Natural killer cell treated with Interleukin-12 subunit alpha and Interleukin-12 subunit beta and Interleukin-15 and Interleukin-18, amount 100 ng/mL, for 72 hours (primary cell): ENCODE measurements at regions not wholly inside any gene's neighbourhood (a gene's known extent, or its start where the extent isn't known, plus 50 kb on each side); places are given as distances from the start of the nearest gene placed in this dataset.

Source experiments
- ATAC-seq, 2 donors: fragments of 150-1000 bp; cut with Tn5 transposase in 1 of 2; sonication (Bioruptor Pico), chemical (Tn5 transposase) in 1 of 2; 2 replicates each; pipeline ENCODE4 v1.10.0; 2021
- DNase-seq: peaks from one replicate; pipeline ENCODE4 v3.0.0; 2022; ENCODE audit warnings: low spot score
- H3K27ac Mint-ChIP-seq, 2 donors: 1 replicate in 1 of 2; 2 replicates in 1 of 2; pipeline ENCODE4 v1.8.0; 2022; ENCODE audit warnings: mixed read lengths in 2 of 2, mild to moderate bottlenecking in 1 of 2, moderate library complexity in 1 of 2
- H3K27me3 Mint-ChIP-seq, 2 donors: 1 replicate in 1 of 2; 2 replicates in 1 of 2; pipeline ENCODE4 v1.8.0; 2022; ENCODE audit warnings: mixed read lengths in 2 of 2
- H3K36me3 Mint-ChIP-seq: one replicate; pipeline ENCODE4 v1.8.0; 2022; ENCODE audit warnings: mixed read lengths
- H3K4me1 Mint-ChIP-seq, 2 donors: 1 replicate in 1 of 2; 2 replicates in 1 of 2; pipeline ENCODE4 v1.8.0; 2022; ENCODE audit warnings: low read depth in 2 of 2, mixed read lengths in 2 of 2, mild to moderate bottlenecking in 1 of 2
- H3K4me3 Mint-ChIP-seq: one replicate; pipeline ENCODE4 v1.8.0; 2022; ENCODE audit warnings: mixed read lengths
- H3K9me3 Mint-ChIP-seq: 2 replicates; pipeline ENCODE4 v1.8.0; 2022; ENCODE audit warnings: mixed read lengths

- H3K27ac Mint-ChIP-seq = no peak overlapping the region
- no peak for ATAC-seq
- H3K4me1 Mint-ChIP-seq = no peaks in the 10 kb centered on the region
- no peaks in the 10 kb centered on the region for H3K27me3 Mint-ChIP-seq
- H3K9me3 Mint-ChIP-seq = peaks cover 4% of the 10 kb centered on the region
- DNase-seq = no peak
- no peaks in the 10 kb centered on the region for H3K36me3 Mint-ChIP-seq
- H3K4me3 Mint-ChIP-seq = no peak overlapping the region
Measured at GRCh38 chr4:57446266-57446665, 336.1 kb upstream of the IGFBP7 start.

DNA sequence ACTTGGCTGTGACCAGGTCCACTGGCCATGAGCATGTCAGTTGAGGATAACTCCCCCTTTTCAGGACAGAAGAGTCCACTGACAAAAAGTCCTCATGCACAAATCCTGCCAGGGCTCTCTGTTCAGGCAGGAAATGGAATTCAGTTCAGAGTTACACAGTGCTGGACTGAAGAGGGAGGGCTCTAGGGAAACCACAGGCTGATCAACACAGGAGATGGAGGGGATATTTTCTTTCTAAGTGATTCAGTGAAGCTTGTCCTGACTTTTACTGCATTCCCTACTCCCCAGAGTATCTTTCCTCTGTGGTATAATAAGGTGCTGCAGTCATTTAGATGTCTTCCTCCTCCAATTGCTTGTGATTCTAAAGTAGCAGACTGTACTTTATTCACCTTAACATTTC is 335.5 kb upstream of the IGFBP7 start:
- Mint-ChIP-seq H3K36me3 (no peaks in the 10 kb centered on the region), H3K27ac (no peak overlapping the region), H3K4me3 (no peak overlapping the region), H3K9me3 (peaks cover 4% of the 10 kb centered on the region), H3K4me1 (no peaks in the 10 kb centered on the region), H3K27me3 (no peaks in the 10 kb centered on the region)
- DNase-seq (no peak), ATAC-seq (peak in 1 of 2 donors; percentile 34)

- H3K27me3 Mint-ChIP-seq = no peaks in the 10 kb centered on the region
- DNase-seq = no peak
- no peaks in the 10 kb centered on the region for H3K36me3 Mint-ChIP-seq
- H3K4me1 Mint-ChIP-seq = no peaks in the 10 kb centered on the region
- no peak overlapping the region for H3K4me3 Mint-ChIP-seq
- H3K9me3 Mint-ChIP-seq = peaks cover 4% of the 10 kb centered on the region
- no peak for ATAC-seq
- no peak overlapping the region for H3K27ac Mint-ChIP-seq
Measured at GRCh38 chr4:57444671-57445070, 334.5 kb upstream of the IGFBP7 start.

DNA sequence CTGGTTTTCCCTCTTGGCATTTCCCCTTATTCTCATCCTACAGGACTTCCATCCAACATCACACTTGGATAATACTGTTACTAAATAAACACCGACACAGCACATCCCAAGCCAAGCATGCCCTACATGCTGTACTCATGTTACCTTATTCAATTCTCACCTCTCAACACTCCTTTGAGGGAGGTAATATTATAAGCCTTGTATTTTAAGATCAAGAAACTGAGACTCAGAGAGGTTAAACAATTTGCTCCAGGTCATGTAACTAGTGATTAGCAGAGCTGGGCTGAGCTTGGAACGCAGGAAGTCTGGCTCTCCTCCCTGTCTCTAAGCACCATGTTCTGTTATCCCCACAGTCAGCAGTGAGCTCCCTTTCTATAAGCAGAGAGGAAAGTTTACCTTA is 333.6 kb upstream of the IGFBP7 start:
- Mint-ChIP-seq H3K27me3 (no peaks in the 10 kb centered on the region), H3K36me3 (no peaks in the 10 kb centered on the region), H3K27ac (no peak overlapping the region), H3K9me3 (peaks cover 4% of the 10 kb centered on the region), H3K4me3 (no peak overlapping the region), H3K4me1 (no peaks in the 10 kb centered on the region)
- ATAC-seq = no peak
- DNase-seq = no peak

- ATAC-seq = no peak
- no peak overlapping the region for H3K4me3 Mint-ChIP-seq
- H3K9me3 Mint-ChIP-seq = no peaks in the 10 kb centered on the region
- no peak for DNase-seq
- H3K27me3 Mint-ChIP-seq = no peaks in the 10 kb centered on the region
- no peak overlapping the region for H3K27ac Mint-ChIP-seq
- H3K4me1 Mint-ChIP-seq = no peaks in the 10 kb centered on the region
- H3K36me3 Mint-ChIP-seq = no peaks in the 10 kb centered on the region
Measured at GRCh38 chr4:57443308-57443707, 333.1 kb upstream of the IGFBP7 start.

DNA sequence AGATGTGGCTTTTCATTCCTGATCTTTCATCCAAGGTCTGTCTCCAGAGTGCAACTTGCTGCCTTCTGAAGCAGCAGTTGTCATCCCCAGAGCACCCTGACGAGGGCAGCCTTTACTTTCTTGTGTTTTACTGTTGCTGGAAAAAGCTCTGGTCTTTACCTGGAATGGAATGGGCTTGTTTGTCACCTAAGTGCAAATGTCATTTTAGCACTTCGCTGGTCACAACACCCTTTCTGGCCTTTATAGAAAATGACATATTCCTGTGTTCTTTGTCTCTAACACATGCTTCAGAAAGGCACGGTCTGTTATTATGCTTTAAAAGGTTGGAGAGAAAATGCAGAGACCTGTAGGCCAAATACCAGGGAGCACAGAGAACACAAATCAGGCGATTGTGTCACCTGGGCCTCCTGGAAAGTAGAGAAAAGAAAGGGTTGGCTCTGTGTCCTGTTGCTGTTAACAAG is 332.7 kb upstream of the IGFBP7 start:
- DNase-seq (no peak), ATAC-seq (no peak)
- Mint-ChIP-seq H3K4me1 (no peaks in the 10 kb centered on the region), H3K27me3 (no peaks in the 10 kb centered on the region), H3K9me3 (no peaks in the 10 kb centered on the region), H3K36me3 (no peaks in the 10 kb centered on the region), H3K4me3 (no peak overlapping the region), H3K27ac (no peak overlapping the region)

GRCh38 chr4:57442241-57442640 is 332.1 kb upstream of the IGFBP7 start:
- H3K4me3 Mint-ChIP-seq = no peak overlapping the region
- DNase-seq (no peak), ATAC-seq (no peak)
- H3K4me1 Mint-ChIP-seq = no peaks in the 10 kb centered on the region
- no peaks in the 10 kb centered on the region for H3K9me3 Mint-ChIP-seq
- no peaks in the 10 kb centered on the region for H3K36me3 Mint-ChIP-seq
- no peak overlapping the region for H3K27ac Mint-ChIP-seq
- no peaks in the 10 kb centered on the region for H3K27me3 Mint-ChIP-seq

DNA sequence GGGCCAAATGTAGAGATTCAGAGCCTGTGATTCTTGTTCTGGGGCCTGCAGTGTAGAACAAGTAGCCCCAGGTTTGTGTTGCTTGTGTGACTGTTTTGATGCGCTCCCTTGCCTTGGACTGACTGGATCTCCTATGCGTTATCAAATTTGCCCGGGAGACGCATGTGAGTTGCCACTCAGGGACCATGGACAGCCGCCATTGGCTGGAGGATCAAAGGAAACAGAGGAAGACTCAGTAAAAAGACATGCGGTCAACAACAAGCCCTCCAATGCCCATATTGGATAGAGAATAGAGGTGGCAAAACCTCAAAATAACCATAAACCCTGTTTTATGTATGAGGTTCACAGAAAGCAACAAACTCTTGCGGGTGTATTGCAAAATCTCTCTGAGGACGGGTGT is 327.5 kb upstream of the IGFBP7 start:
- DNase-seq (no peak), ATAC-seq (no peak)
- H3K27ac Mint-ChIP-seq = no peak overlapping the region
- no peaks in the 10 kb centered on the region for H3K9me3 Mint-ChIP-seq
- H3K36me3 Mint-ChIP-seq = no peaks in the 10 kb centered on the region
- H3K4me3 Mint-ChIP-seq = no peak overlapping the region
- H3K4me1 Mint-ChIP-seq = no peaks in the 10 kb centered on the region
- peaks cover 0 to 3% of the 10 kb centered on the region in 2 donors for H3K27me3 Mint-ChIP-seq

GRCh38 chr4:57435300-57435699 is 325.1 kb upstream of the IGFBP7 start:
- no peak overlapping the region for H3K4me3 Mint-ChIP-seq

GRCh38 chr4:57430726-57431125 is 320.5 kb upstream of the IGFBP7 start:
- ATAC-seq (no peak), DNase-seq (no peak)
- H3K4me1 Mint-ChIP-seq = no peaks in the 10 kb centered on the region
- H3K27me3 Mint-ChIP-seq = peaks cover 0 to 12% of the 10 kb centered on the region in 2 donors
- H3K4me3 Mint-ChIP-seq = no peak overlapping the region
- no peaks in the 10 kb centered on the region for H3K9me3 Mint-ChIP-seq
- H3K36me3 Mint-ChIP-seq = no peaks in the 10 kb centered on the region
- no peak overlapping the region for H3K27ac Mint-ChIP-seq

More at GRCh38 chr4:57435300-57435699, 325.1 kb upstream of the IGFBP7 start:
- no peak overlapping the region for H3K27ac Mint-ChIP-seq
- DNase-seq (no peak), ATAC-seq (no peak)
- H3K27me3 Mint-ChIP-seq = peaks cover 0 to 3% of the 10 kb centered on the region in 2 donors
- no peaks in the 10 kb centered on the region for H3K4me1 Mint-ChIP-seq
- H3K9me3 Mint-ChIP-seq = no peaks in the 10 kb centered on the region
- no peaks in the 10 kb centered on the region for H3K36me3 Mint-ChIP-seq

GRCh38 chr4:57426779-57427395 is 316.7 kb upstream of the IGFBP7 start:
- no peak for ATAC-seq
- H3K27me3 Mint-ChIP-seq = peaks cover 11 to 13% of the 10 kb centered on the region in 2 donors
- H3K27ac Mint-ChIP-seq = no peak overlapping the region
- no peak overlapping the region for H3K4me3 Mint-ChIP-seq
- no peaks in the 10 kb centered on the region for H3K36me3 Mint-ChIP-seq
- H3K9me3 Mint-ChIP-seq = no peaks in the 10 kb centered on the region
- no peaks in the 10 kb centered on the region for H3K4me1 Mint-ChIP-seq
- DNase-seq = peak; percentile 64

- DNase-seq = no peak
- ATAC-seq = peak in 1 of 2 donors; percentile 31
- no peaks in the 10 kb centered on the region for H3K4me1 Mint-ChIP-seq
- no peaks in the 10 kb centered on the region for H3K9me3 Mint-ChIP-seq
- no peak overlapping the region for H3K4me3 Mint-ChIP-seq
- H3K36me3 Mint-ChIP-seq = no peaks in the 10 kb centered on the region
- H3K27ac Mint-ChIP-seq = no peak overlapping the region
- peaks cover 13 to 15% of the 10 kb centered on the region in 2 donors for H3K27me3 Mint-ChIP-seq
Measured at GRCh38 chr4:57425610-57426009, 315.4 kb upstream of the IGFBP7 start.

DNA sequence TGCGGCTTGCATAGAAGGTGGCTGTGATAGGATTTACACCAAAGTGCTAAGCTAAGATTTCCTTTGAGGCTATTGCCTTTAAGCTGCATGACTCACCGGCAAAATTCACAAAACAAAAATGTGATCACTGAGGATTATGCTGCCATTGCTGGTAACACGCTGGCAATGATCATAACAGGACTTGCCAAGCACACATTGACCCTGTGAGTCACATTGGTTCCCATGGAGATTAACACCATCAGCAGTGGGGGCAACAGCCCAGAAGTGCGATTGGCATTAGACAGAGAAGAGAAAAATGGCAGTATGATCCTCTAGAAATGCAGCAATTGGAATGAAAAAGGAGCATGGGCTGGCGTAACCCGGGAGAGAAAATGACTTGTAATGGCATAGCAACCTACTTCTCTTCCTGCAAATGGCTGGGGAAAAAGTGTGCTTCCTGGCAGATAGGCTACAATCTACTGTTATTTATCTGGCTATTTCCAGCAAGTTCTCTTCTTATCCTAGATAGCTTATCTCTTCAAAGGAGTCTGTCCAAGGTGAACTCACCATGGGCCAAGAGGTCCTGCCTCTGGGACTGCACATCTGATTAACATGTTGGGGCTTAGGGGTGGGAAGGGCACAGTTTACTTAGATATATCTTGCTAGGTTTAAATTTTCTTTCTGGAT is 314.2 kb upstream of the IGFBP7 start:
- Mint-ChIP-seq H3K27ac (no peak overlapping the region), H3K36me3 (no peaks in the 10 kb centered on the region), H3K27me3 (peaks cover 13% of the 10 kb centered on the region in 2 donors), H3K9me3 (no peaks in the 10 kb centered on the region), H3K4me1 (no peaks in the 10 kb centered on the region), H3K4me3 (no peak overlapping the region)
- ATAC-seq (no peak), DNase-seq (no peak)

DNA sequence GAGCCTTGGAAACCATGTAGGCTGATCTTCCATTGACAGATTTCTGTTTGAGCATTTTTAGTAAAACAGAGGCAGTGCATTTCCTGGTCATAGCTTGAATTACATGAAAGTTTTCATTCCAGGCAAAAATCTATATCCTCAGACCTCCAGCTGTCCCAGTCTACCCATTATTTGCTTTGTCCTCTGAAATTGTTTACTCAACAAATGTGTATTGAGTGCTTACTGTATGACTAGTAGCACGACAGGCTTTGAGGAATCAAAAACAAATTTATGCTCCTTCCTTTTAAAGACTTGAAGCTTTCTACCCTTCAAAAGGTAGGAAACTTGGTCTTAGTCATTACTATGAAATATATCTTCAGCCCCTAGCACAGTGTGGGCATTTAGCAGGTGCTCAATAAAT is 307.9 kb upstream of the IGFBP7 start:
- H3K36me3 Mint-ChIP-seq = no peaks in the 10 kb centered on the region
- no peak for DNase-seq

More for the DNA sequence above, 307.9 kb upstream of the IGFBP7 start:
- Mint-ChIP-seq H3K27ac (no peak overlapping the region), H3K9me3 (no peaks in the 10 kb centered on the region), H3K4me3 (no peak overlapping the region), H3K4me1 (no peaks in the 10 kb centered on the region), H3K27me3 (peaks cover 7 to 11% of the 10 kb centered on the region in 2 donors)
- ATAC-seq = no peak
